Stomach (tissue), 4 donors: ENCODE measurements at regions not wholly inside any gene's neighbourhood (a gene's known extent, or its start where the extent isn't known, plus 50 kb on each side); places are given as distances from the start of the nearest gene placed in this dataset.

Source experiments
- EP300 ChIP-seq: sonication (generic); formaldehyde crosslinking; IDR thresholded peaks from one replicate; pipeline ENCODE4 v1.6.1; 2017; ENCODE audit warnings: antibody characterized with exemption
- POLR2A ChIP-seq, 4 donors: fragments of 450-650 bp; IDR thresholded peaks; one replicate each; pipeline ENCODE4 v1.6.1; 2016; ENCODE audit warnings: antibody characterized with exemption in 4 of 4, control low read depth in 2 of 4, mild to moderate bottlenecking in 1 of 4, moderate library complexity in 1 of 4
- POLR2AphosphoS5 ChIP-seq, 3 donors: sonication (generic); formaldehyde crosslinking; IDR thresholded peaks; one replicate each; pipeline ENCODE4 v1.6.1; 2016; ENCODE audit warnings: antibody characterized with exemption in 3 of 3
- TF ChIP-seq, protein P1 (sequence below), 7 experiments: fragments of 450-650 bp in 4 of 7; fragments of 200-600 bp in 3 of 7; sonication (generic) in 3 of 7; IDR thresholded peaks; one replicate each; pipeline ENCODE4 v1.5.1; 2016 to 2019; ENCODE audit warnings: antibody characterized with exemption in 7 of 7, control low read depth in 2 of 7, mild to moderate bottlenecking in 1 of 7

GRCh38 chr1:103435443-103435842, 90.1 kb upstream of the RNPC3 start:
- no peak for TF ChIP-seq POLR2A (IDR thresholded peaks at IDR 0.05)
- TF ChIP-seq, protein P1, sequence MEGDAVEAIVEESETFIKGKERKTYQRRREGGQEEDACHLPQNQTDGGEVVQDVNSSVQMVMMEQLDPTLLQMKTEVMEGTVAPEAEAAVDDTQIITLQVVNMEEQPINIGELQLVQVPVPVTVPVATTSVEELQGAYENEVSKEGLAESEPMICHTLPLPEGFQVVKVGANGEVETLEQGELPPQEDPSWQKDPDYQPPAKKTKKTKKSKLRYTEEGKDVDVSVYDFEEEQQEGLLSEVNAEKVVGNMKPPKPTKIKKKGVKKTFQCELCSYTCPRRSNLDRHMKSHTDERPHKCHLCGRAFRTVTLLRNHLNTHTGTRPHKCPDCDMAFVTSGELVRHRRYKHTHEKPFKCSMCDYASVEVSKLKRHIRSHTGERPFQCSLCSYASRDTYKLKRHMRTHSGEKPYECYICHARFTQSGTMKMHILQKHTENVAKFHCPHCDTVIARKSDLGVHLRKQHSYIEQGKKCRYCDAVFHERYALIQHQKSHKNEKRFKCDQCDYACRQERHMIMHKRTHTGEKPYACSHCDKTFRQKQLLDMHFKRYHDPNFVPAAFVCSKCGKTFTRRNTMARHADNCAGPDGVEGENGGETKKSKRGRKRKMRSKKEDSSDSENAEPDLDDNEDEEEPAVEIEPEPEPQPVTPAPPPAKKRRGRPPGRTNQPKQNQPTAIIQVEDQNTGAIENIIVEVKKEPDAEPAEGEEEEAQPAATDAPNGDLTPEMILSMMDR (IDR thresholded peaks at IDR 0.05) = no peak
- no peak for TF ChIP-seq POLR2AphosphoS5 (IDR thresholded peaks at IDR 0.05)
- TF ChIP-seq EP300 = no peak
